Panc1 (cell line): ENCODE measurements at regions not wholly inside any gene's neighbourhood (a gene's known extent, or its start where the extent isn't known, plus 50 kb on each side); places are given as distances from the start of the nearest gene placed in this dataset.

Experiments used
- ATAC-seq: fragments of 200-7000 bp; cut with Tn5 transposase; 2 replicates; pipeline ENCODE4 v1.9.1; 2020; ENCODE audit warnings: mild to moderate bottlenecking, moderate library complexity
- BruUV-seq: library from RNA; stranded (reverse); fragments of 400-500 nt; replicated peaks from 2 replicates; lab custom pipeline; 2021; lab: Mats Ljungman, UMichigan
- CTCF ChIA-PET: fragments of 300-600 bp; sonication (Branson Sonifier 250); formaldehyde crosslinking; loops from one replicate; lab custom pipeline; 2022; ENCODE audit warnings: antibody characterized with exemption; lab: Charles Lee
- POLR2A ChIA-PET: fragments of 300-600 bp; sonication (Branson Sonifier 250); formaldehyde crosslinking; loops from one replicate; lab custom pipeline; 2022; ENCODE audit warnings: antibody characterized with exemption; lab: Charles Lee
- DNase-seq: peaks from one replicate; pipeline ENCODE4 v3.0.0-alpha.2; 2010; ENCODE audit warnings: low read depth, low spot score
- H3K27ac ChIP-seq: 2 replicates; pipeline ENCODE4 v1.5.1; 2011; ENCODE audit warnings: mild to moderate bottlenecking, low read length, inconsistent platforms
- H3K27me3 ChIP-seq: fragments of 200-500 bp; sonication (Bioruptor generic); 2 replicates; pipeline ENCODE4 v1.6.0; 2014; ENCODE audit warnings: low read length, inconsistent platforms; ENCODE audit not compliant: control insufficient read depth, insufficient read depth
- H3K36me3 ChIP-seq: fragments of 200-500 bp; sonication (Bioruptor generic); 2 replicates; pipeline ENCODE4 v1.5.1; 2014; ENCODE audit warnings: inconsistent platforms, mild to moderate bottlenecking, low read length, moderate library complexity; ENCODE audit not compliant: control insufficient read depth, insufficient read depth
- H3K4me1 ChIP-seq: 2 replicates; pipeline ENCODE4 v1.5.1; 2011; ENCODE audit warnings: inconsistent platforms, mild to moderate bottlenecking, low read length, moderate library complexity; ENCODE audit not compliant: control insufficient read depth, insufficient read depth
- H3K4me3 ChIP-seq, 2 experiments: 2 replicates each; pipeline ENCODE4 v1.5.1; 2011 to 2012; ENCODE audit warnings: low read depth in 2 of 2, low read length in 2 of 2, mild to moderate bottlenecking in 2 of 2, inconsistent platforms in 1 of 2, moderate library complexity in 1 of 2
- H3K9me3 ChIP-seq: fragments of 200-500 bp; sonication (Bioruptor generic); 2 replicates; pipeline ENCODE4 v1.5.1; 2014; ENCODE audit warnings: low read depth, mild to moderate bottlenecking, inconsistent platforms, low read length, moderate library complexity; ENCODE audit not compliant: control insufficient read depth, insufficient read depth
- POLR2AphosphoS5 ChIP-seq: IDR thresholded peaks from 2 replicates; pipeline ENCODE4 v1.6.1; 2012; ENCODE audit warnings: mild to moderate bottlenecking, low read depth, low read length, moderate library complexity
- SIN3A ChIP-seq: IDR thresholded peaks from 2 replicates; pipeline ENCODE4 v1.6.1; 2012; ENCODE audit warnings: low read depth, mild to moderate bottlenecking, low read length, moderate library complexity, borderline replicate concordance; ENCODE audit not compliant: insufficient read depth
- TCF7L2 ChIP-seq: IDR thresholded peaks from 2 replicates; pipeline ENCODE4 v1.6.1; 2011; ENCODE audit warnings: mild to moderate bottlenecking, low read depth, low read length, inconsistent platforms
- in situ Hi-C: cut with HindIII; loops from 2 replicates; pipeline ENCODE4 v1.10.0; 2016; ENCODE audit warnings: low sequenced_read_pairs, low pct_unique_long_range_greater_than_20kb
- intact Hi-C: fragments of 100-400 bp; cut with micrococcal nuclease; formaldehyde crosslinking; loops from one replicate; pipeline ENCODE4 v1.10.0; 2022; ENCODE audit not compliant: unreplicated experiment
- TF ChIP-seq, protein P1 (sequence below): fragments of 450-650 bp; IDR thresholded peaks from 2 replicates; pipeline ENCODE4 v1.5.1; 2017; ENCODE audit warnings: mild to moderate bottlenecking
- TF ChIP-seq, protein P2 (sequence below), 2 experiments: IDR thresholded peaks; 2 replicates each; pipeline ENCODE4 v1.6.1; 2011 to 2012; ENCODE audit warnings: low read depth in 2 of 2, control low read depth in 1 of 2, low read length in 1 of 2, mild to moderate bottlenecking in 1 of 2, moderate library complexity in 1 of 2; ENCODE audit not compliant: insufficient read depth in 1 of 2

DNA sequence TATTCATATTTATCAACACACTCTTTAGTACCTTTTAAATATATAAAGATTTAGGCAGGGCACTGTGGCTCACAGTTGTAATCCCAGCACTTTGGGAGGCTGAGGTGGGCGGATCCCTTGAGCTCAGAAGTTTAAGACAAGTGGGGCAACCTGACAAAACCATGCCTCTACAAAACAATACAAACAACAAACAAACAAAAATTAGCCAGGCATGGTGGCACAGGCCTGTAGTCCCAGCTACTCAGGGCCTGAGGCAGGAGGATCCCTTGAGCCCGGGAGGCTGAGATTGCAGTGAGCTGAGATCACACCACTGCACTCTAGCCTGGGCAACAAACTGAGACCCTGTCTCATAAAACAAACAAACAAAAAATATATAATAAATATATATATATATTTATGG is 1748.3 kb upstream of the PCDH20 start:
- intact Hi-C loops, result no loop called here
- Histone ChIP-seq H3K4me3 (no peak overlapping the region), H3K4me1 (no peaks in the 10 kb centered on the region), H3K9me3 (no peaks in the 10 kb centered on the region), H3K27ac (no peak overlapping the region), H3K27me3 (no peaks in the 10 kb centered on the region), H3K36me3 (no peaks in the 10 kb centered on the region)
- in situ Hi-C loops, result no loop called here
- TF ChIP-seq POLR2AphosphoS5 (no peak), TCF7L2 (no peak), SIN3A (no peak)
- TF ChIP-seq, protein P1, sequence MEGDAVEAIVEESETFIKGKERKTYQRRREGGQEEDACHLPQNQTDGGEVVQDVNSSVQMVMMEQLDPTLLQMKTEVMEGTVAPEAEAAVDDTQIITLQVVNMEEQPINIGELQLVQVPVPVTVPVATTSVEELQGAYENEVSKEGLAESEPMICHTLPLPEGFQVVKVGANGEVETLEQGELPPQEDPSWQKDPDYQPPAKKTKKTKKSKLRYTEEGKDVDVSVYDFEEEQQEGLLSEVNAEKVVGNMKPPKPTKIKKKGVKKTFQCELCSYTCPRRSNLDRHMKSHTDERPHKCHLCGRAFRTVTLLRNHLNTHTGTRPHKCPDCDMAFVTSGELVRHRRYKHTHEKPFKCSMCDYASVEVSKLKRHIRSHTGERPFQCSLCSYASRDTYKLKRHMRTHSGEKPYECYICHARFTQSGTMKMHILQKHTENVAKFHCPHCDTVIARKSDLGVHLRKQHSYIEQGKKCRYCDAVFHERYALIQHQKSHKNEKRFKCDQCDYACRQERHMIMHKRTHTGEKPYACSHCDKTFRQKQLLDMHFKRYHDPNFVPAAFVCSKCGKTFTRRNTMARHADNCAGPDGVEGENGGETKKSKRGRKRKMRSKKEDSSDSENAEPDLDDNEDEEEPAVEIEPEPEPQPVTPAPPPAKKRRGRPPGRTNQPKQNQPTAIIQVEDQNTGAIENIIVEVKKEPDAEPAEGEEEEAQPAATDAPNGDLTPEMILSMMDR, result no peak
- TF ChIP-seq, protein P2, sequence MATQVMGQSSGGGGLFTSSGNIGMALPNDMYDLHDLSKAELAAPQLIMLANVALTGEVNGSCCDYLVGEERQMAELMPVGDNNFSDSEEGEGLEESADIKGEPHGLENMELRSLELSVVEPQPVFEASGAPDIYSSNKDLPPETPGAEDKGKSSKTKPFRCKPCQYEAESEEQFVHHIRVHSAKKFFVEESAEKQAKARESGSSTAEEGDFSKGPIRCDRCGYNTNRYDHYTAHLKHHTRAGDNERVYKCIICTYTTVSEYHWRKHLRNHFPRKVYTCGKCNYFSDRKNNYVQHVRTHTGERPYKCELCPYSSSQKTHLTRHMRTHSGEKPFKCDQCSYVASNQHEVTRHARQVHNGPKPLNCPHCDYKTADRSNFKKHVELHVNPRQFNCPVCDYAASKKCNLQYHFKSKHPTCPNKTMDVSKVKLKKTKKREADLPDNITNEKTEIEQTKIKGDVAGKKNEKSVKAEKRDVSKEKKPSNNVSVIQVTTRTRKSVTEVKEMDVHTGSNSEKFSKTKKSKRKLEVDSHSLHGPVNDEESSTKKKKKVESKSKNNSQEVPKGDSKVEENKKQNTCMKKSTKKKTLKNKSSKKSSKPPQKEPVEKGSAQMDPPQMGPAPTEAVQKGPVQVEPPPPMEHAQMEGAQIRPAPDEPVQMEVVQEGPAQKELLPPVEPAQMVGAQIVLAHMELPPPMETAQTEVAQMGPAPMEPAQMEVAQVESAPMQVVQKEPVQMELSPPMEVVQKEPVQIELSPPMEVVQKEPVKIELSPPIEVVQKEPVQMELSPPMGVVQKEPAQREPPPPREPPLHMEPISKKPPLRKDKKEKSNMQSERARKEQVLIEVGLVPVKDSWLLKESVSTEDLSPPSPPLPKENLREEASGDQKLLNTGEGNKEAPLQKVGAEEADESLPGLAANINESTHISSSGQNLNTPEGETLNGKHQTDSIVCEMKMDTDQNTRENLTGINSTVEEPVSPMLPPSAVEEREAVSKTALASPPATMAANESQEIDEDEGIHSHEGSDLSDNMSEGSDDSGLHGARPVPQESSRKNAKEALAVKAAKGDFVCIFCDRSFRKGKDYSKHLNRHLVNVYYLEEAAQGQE (IDR thresholded peaks at IDR 0.05; ENCODE audit: insufficient read depth in 1 of 2, low read depth in 2 of 2, low read length in 1 of 2), result no peak
- ATAC-seq (no peak), DNase-seq (no peak)
- ChIA-PET POLR2A (no interaction called here), CTCF (no interaction called here)
- no TSS peak for BruUV-seq

DNA sequence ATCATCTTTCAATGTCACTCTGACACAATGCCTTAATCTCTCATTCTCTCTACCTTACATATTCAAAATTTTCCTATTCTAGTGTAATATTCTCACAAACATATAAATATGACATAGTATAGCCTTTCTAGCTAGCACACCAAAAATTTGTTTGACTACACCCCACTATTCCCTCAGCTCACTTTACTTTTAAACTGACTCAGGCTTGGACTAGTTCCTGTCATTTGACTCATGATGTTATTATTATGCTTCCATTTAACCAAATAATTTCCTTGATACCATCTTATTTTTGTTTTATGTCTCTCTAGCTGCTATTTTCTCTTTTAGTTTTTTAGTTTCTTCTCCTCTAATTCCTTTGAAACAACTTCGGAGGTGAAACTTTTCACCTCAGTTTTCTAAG is 1745.6 kb upstream of the PCDH20 start:
- DNase-seq (no peak), ATAC-seq (no peak)
- no peak overlapping the region for H3K4me3 ChIP-seq
- H3K27ac ChIP-seq, result no peak overlapping the region
- intact Hi-C loops, result no loop called here
- H3K4me1 ChIP-seq, result no peaks in the 10 kb centered on the region
- H3K36me3 ChIP-seq, result no peaks in the 10 kb centered on the region
- no peak for TF ChIP-seq TCF7L2
- TF ChIP-seq, protein P1, result no peak
- TF ChIP-seq, protein P2 (IDR thresholded peaks at IDR 0.05; ENCODE audit: insufficient read depth in 1 of 2, low read depth in 2 of 2, low read length in 1 of 2), result no peak
- H3K27me3 ChIP-seq, result no peaks in the 10 kb centered on the region
- ChIA-PET CTCF (no interaction called here), POLR2A (no interaction called here)
- in situ Hi-C loops, result no loop called here
- no peaks in the 10 kb centered on the region for H3K9me3 ChIP-seq
- no TSS peak for BruUV-seq
